PC-3 (cell line): ENCODE measurements at regions not wholly inside any gene's neighbourhood (a gene's known extent, or its start where the extent isn't known, plus 50 kb on each side); places are given as distances from the start of the nearest gene placed in this dataset.
"Not testable (repeated sequence)": the region's sequence is repeated elsewhere in the genome, so short reads cannot be mapped to it uniquely, and the experiment has no call there.

Source experiments
- ATAC-seq: fragments of 200-7000 bp; cut with Tn5 transposase; 2 replicates; pipeline ENCODE4 v1.9.1; 2020; ENCODE audit warnings: mild to moderate bottlenecking, moderate library complexity
- BruUV-seq: library from RNA; stranded (reverse); fragments of 400-500 nt; replicated peaks from 2 replicates; lab custom pipeline; 2021; lab: Mats Ljungman, UMichigan
- CTCF ChIA-PET: fragments of 300-600 bp; sonication (Branson Sonifier 250); formaldehyde crosslinking; loops from one replicate; lab custom pipeline; 2022; ENCODE audit warnings: antibody characterized with exemption; lab: Charles Lee
- POLR2A ChIA-PET: fragments of 300-600 bp; sonication (Branson Sonifier 250); formaldehyde crosslinking; loops from one replicate; lab custom pipeline; 2022; ENCODE audit warnings: antibody characterized with exemption; ENCODE audit not compliant: unreplicated experiment; lab: Charles Lee
- DNase-seq: peaks from one replicate; pipeline ENCODE4 v3.0.0-alpha.2; 2015
- H2AFZ ChIP-seq: fragments of 300-600 bp; sonication (generic); 2 replicates; pipeline ENCODE4 v1.6.0; 2016; ENCODE audit warnings: antibody characterized with exemption, low read length
- H3F3A ChIP-seq: fragments of 300-600 bp; sonication (generic); one replicate; pipeline ENCODE4 v1.6.0; 2017; ENCODE audit warnings: antibody characterized with exemption, low read length, control low read depth, mild to moderate bottlenecking; ENCODE audit not compliant: unreplicated experiment
- H3K27ac ChIP-seq: fragments of 300-600 bp; sonication (generic); 2 replicates; pipeline ENCODE4 v1.5.1; 2016; ENCODE audit warnings: mild to moderate bottlenecking, low read length
- H3K27me3 ChIP-seq: fragments of 300-600 bp; sonication (generic); 2 replicates; pipeline ENCODE4 v1.6.1; 2016; ENCODE audit warnings: low read length, mixed read lengths
- H3K36me3 ChIP-seq: fragments of 300-600 bp; sonication (generic); 2 replicates; pipeline ENCODE4 v1.6.1; 2016; ENCODE audit warnings: low read depth, mixed run types, low read length, mixed read lengths
- H3K4me1 ChIP-seq: fragments of 300-600 bp; sonication (generic); 2 replicates; pipeline ENCODE4 v1.5.1; 2016; ENCODE audit warnings: low read length; ENCODE audit not compliant: insufficient read depth
- H3K4me2 ChIP-seq: fragments of 300-600 bp; sonication (generic); 2 replicates; pipeline ENCODE4 v1.6.0; 2016; ENCODE audit warnings: low read length
- H3K4me3 ChIP-seq: fragments of 300-600 bp; sonication (generic); 2 replicates; pipeline ENCODE4 v1.5.1; 2016; ENCODE audit warnings: mild to moderate bottlenecking, low read length, mixed read lengths
- H3K79me2 ChIP-seq: fragments of 300-600 bp; sonication (generic); 2 replicates; pipeline ENCODE4 v1.6.1; 2017; ENCODE audit warnings: low read length, mixed read lengths
- H3K9ac ChIP-seq: fragments of 300-600 bp; sonication (generic); 2 replicates; pipeline ENCODE4 v1.6.0; 2016; ENCODE audit warnings: mild to moderate bottlenecking, low read length
- H3K9me2 ChIP-seq: fragments of 300-600 bp; sonication (generic); replicated peaks from 2 replicates; pipeline ENCODE4 v1.6.1; 2016; ENCODE audit warnings: mixed run types, low read length, mixed read lengths
- H3K9me3 ChIP-seq: fragments of 300-600 bp; sonication (generic); 2 replicates; pipeline ENCODE4 v1.6.1; 2016; ENCODE audit warnings: low read length, mixed read lengths
- H4K20me1 ChIP-seq: fragments of 300-600 bp; sonication (generic); 2 replicates; pipeline ENCODE4 v1.6.1; 2016; ENCODE audit warnings: low read length, mixed read lengths
- EZH2 ChIP-seq: fragments of 300-600 bp; sonication (generic); IDR thresholded peaks from one replicate; pipeline ENCODE4 v1.6.1; 2017; ENCODE audit warnings: antibody characterized with exemption, mild to moderate bottlenecking, low read length; ENCODE audit not compliant: unreplicated experiment
- EZH2phosphoT487 ChIP-seq: fragments of 300-600 bp; sonication (generic); IDR thresholded peaks from 2 replicates; pipeline ENCODE4 v1.6.1; 2018; ENCODE audit warnings: mild to moderate bottlenecking, antibody characterized with exemption, low read length, borderline replicate concordance
- intact Hi-C: fragments of 100-400 bp; cut with micrococcal nuclease; formaldehyde crosslinking; loops from 2 replicates; pipeline ENCODE4 v1.9.0; 2023
- TF ChIP-seq, protein P1 (sequence below): fragments of 300-600 bp; sonication (generic); conservative IDR thresholded peaks from 2 replicates; pipeline ENCODE4 v1.5.1; 2017; ENCODE audit warnings: antibody characterized with exemption, low read depth, mild to moderate bottlenecking, low read length

DNA sequence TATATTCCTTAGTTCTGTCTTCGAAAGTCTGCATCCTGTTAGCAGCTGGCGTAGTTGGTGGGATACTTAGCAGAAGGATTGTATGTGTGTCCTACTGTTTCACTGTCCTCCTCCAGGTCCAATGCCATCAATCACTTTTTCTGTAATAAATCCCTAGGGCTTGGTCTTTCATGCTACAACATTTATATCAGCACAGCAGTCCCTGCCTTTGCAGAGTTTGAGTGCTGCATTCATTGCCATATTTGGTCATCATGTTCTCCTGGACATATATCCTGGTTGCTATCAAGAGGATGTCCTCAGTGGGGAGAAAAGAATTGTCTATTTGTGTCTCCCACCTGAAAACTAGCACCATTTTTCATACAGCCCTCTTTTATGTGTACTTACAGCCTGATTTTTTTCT lies 67.0 kb downstream of the OR5AK2 start:
- no peaks in the 10 kb centered on the region for H3K36me3 ChIP-seq
- H3K79me2 ChIP-seq: no peaks in the 10 kb centered on the region
- BruUV-seq: no TSS peak
- DNase-seq: no peak
- H3K9me2 ChIP-seq: no peaks in the 10 kb centered on the region
- H3K9ac ChIP-seq: no peak overlapping the region
- CTCF ChIA-PET: no interaction called here
- POLR2A ChIA-PET: no interaction called here
- intact Hi-C loops: no loop called here
- ATAC-seq: no peak
- H3K27me3 ChIP-seq: peaks cover 16% of the 10 kb centered on the region
- no peaks in the 10 kb centered on the region for H3F3A ChIP-seq
- H3K9me3 ChIP-seq: no peaks in the 10 kb centered on the region
- no peak for TF ChIP-seq EZH2
- H3K4me3 ChIP-seq: no peak overlapping the region
- H3K4me1 ChIP-seq: no peaks in the 10 kb centered on the region
- no peak overlapping the region for H3K4me2 ChIP-seq
- H4K20me1 ChIP-seq: no peaks in the 10 kb centered on the region
- H3K27ac ChIP-seq: no peak overlapping the region
- no peak overlapping the region for H2AFZ ChIP-seq

DNA sequence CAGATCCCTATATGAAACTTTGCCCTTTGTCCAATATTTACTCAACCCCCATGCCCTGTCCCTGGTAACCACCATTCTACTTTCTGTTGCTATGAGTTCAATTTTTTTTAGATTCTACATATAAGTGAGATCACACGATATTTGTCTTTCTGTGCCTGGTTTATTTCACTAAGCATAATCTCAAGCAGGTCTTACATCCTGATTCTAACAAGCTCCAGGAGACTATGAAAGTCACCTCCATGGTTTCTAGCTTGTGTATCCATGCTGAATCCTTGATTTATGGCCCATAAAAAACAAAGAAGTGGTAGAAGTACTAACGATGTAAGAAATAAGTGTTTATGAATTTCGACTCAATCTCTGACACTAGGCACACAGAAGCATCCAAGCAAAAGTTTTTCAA lies 68.0 kb downstream of the OR5AK2 start:
- no peaks in the 10 kb centered on the region for H3K36me3 ChIP-seq
- ChIA-PET CTCF (no interaction called here), POLR2A (no interaction called here)
- no peaks in the 10 kb centered on the region for H3K9me2 ChIP-seq
- H3K27me3 ChIP-seq: peaks cover 8% of the 10 kb centered on the region
- H3K4me1 ChIP-seq: no peaks in the 10 kb centered on the region
- intact Hi-C loops: no loop called here
- H3K4me3 ChIP-seq: no peak overlapping the region
- H3K9me3 ChIP-seq: no peaks in the 10 kb centered on the region
- no TSS peak for BruUV-seq
- no peaks in the 10 kb centered on the region for H3F3A ChIP-seq
- no peak overlapping the region for H2AFZ ChIP-seq
- no peak for DNase-seq
- no peak overlapping the region for H3K9ac ChIP-seq
- no peak overlapping the region for H3K27ac ChIP-seq
- no peak overlapping the region for H3K4me2 ChIP-seq
- no peak for TF ChIP-seq EZH2phosphoT487
- TF ChIP-seq, protein P1, sequence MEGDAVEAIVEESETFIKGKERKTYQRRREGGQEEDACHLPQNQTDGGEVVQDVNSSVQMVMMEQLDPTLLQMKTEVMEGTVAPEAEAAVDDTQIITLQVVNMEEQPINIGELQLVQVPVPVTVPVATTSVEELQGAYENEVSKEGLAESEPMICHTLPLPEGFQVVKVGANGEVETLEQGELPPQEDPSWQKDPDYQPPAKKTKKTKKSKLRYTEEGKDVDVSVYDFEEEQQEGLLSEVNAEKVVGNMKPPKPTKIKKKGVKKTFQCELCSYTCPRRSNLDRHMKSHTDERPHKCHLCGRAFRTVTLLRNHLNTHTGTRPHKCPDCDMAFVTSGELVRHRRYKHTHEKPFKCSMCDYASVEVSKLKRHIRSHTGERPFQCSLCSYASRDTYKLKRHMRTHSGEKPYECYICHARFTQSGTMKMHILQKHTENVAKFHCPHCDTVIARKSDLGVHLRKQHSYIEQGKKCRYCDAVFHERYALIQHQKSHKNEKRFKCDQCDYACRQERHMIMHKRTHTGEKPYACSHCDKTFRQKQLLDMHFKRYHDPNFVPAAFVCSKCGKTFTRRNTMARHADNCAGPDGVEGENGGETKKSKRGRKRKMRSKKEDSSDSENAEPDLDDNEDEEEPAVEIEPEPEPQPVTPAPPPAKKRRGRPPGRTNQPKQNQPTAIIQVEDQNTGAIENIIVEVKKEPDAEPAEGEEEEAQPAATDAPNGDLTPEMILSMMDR: no peak
- TF ChIP-seq EZH2: no peak
- no peaks in the 10 kb centered on the region for H4K20me1 ChIP-seq
- H3K79me2 ChIP-seq: no peaks in the 10 kb centered on the region
- no peak for ATAC-seq

DNA sequence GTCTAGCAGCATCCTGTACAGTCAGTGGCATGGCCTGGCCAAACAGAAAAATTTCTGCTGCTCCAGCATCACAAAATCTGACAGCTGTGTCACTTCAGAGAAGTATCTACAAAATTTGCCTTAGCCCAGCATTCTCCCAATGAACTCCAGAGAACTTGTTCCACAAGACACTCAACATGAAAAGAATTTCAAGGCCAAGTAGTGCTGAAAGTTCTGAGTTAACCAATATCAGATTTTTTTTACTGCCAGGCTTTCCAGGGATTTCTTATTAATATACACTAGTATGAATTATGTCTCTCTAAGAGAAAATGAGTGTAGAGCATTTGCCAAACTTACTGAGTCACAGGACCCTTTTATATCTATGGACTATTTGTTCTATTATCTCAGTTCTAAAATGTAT lies 68.8 kb downstream of the OR5AK2 start:
- H3K27ac ChIP-seq: no peak overlapping the region
- ATAC-seq (no peak), DNase-seq (no peak)
- no TSS peak for BruUV-seq
- no peaks in the 10 kb centered on the region for H3K9me2 ChIP-seq
- H3K4me1 ChIP-seq: no peaks in the 10 kb centered on the region
- H3K4me2 ChIP-seq: no peak overlapping the region
- H3K9me3 ChIP-seq: no peaks in the 10 kb centered on the region
- TF ChIP-seq, protein P1: no peak
- TF ChIP-seq EZH2: no peak
- TF ChIP-seq EZH2phosphoT487: no peak
- H3K9ac ChIP-seq: no peak overlapping the region
- ChIA-PET CTCF (no interaction called here), POLR2A (no interaction called here)
- H3K27me3 ChIP-seq: peaks cover 8% of the 10 kb centered on the region
- no peak overlapping the region for H3K4me3 ChIP-seq
- no peak overlapping the region for H2AFZ ChIP-seq
- H3K79me2 ChIP-seq: no peaks in the 10 kb centered on the region
- H3K36me3 ChIP-seq: no peaks in the 10 kb centered on the region
- no peaks in the 10 kb centered on the region for H4K20me1 ChIP-seq
- no peaks in the 10 kb centered on the region for H3F3A ChIP-seq
- intact Hi-C loops: no loop called here

DNA sequence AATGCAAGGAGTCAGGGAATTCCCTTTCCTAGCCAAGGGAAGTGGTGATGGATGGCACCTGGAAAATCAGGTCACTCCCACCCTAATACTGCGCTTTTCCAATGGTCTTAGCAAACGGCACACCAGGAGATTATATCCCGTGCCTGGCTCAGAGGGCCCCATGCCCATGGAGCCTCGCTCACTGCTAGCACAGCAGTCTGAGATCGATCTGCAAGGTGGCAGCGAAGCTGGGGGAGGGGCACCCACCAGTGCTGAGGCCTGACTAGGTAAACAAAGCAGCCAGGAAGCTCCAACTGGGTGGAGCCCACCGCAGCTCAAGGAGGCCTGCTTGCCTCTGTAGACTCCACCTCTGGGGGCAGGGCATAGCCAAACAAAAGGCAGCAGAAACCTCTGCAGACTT lies 74.2 kb downstream of the OR5AK2 start:
- H3K27me3 ChIP-seq, H4K20me1 ChIP-seq, BruUV-seq, H3K4me1 ChIP-seq, H3K9me3 ChIP-seq, H3K4me3 ChIP-seq, H2AFZ ChIP-seq, H3K9ac ChIP-seq, CTCF ChIA-PET, intact Hi-C loops, H3F3A ChIP-seq, H3K9me2 ChIP-seq, H3K27ac ChIP-seq, ATAC-seq, DNase-seq, H3K79me2 ChIP-seq, H3K4me2 ChIP-seq, H3K36me3 ChIP-seq, POLR2A ChIA-PET: not testable (repeated sequence)
